ENCODE measurements at regions not wholly inside any gene's neighbourhood (a gene's known extent, or its start where the extent isn't known, plus 50 kb on each side); places are given as distances from the start of the nearest gene placed in this dataset.
"Not testable (repeated sequence)": the region's sequence is repeated elsewhere in the genome, so short reads cannot be mapped to it uniquely, and the experiment has no call there.

GRCh38 chr4:123537906-123538402, 141.4 kb downstream of the SPRY1 start:
- DNase-seq (ENCODE audit: low spot score) = not testable (repeated sequence)

- peak; percentile 29 for DNase-seq (ENCODE audit: low spot score)
Measured at GRCh38 chr4:123545667-123546572, 149.3 kb downstream of the SPRY1 start.

- DNase-seq (ENCODE audit: low spot score) = no peak
Measured at GRCh38 chr4:123546573-123547060, 150.0 kb downstream of the SPRY1 start.

- peak; percentile 53 for DNase-seq (ENCODE audit: low spot score)
Measured at GRCh38 chr4:123547216-123548165, 150.9 kb downstream of the SPRY1 start.

- DNase-seq (ENCODE audit: low spot score) = no peak
Measured at GRCh38 chr4:123553279-123553678, 156.7 kb downstream of the SPRY1 start.

- DNase-seq (ENCODE audit: low spot score) = no peak
Measured at GRCh38 chr4:123553733-123554637, 157.4 kb downstream of the SPRY1 start.

GRCh38 chr4:123554801-123555232, 158.2 kb downstream of the SPRY1 start:
- DNase-seq (ENCODE audit: low spot score) = peak; percentile 12

- DNase-seq (ENCODE audit: low spot score) = peak; percentile 94
Measured at GRCh38 chr4:123555233-123555806, 158.7 kb downstream of the SPRY1 start.

GRCh38 chr4:123555807-123556273, 159.2 kb downstream of the SPRY1 start:
- no peak for DNase-seq (ENCODE audit: low spot score)

- DNase-seq (ENCODE audit: low spot score) = no peak
Measured at GRCh38 chr4:123556526-123556925, 159.9 kb downstream of the SPRY1 start.

- DNase-seq (ENCODE audit: low spot score) = no peak
Measured at GRCh38 chr4:123557857-123558536, 161.4 kb downstream of the SPRY1 start.

- DNase-seq (ENCODE audit: low spot score) = no peak
Measured at GRCh38 chr4:123558865-123559264, 162.3 kb downstream of the SPRY1 start.

- DNase-seq (ENCODE audit: low spot score) = no peak
Measured at GRCh38 chr4:123559955-123560871, 163.6 kb downstream of the SPRY1 start.

- DNase-seq (ENCODE audit: low spot score) = no peak
Measured at GRCh38 chr4:123561525-123561924, 164.9 kb downstream of the SPRY1 start.

GRCh38 chr4:123562994-123563750, 166.6 kb downstream of the SPRY1 start:
- DNase-seq (ENCODE audit: low spot score) = no peak

- DNase-seq (ENCODE audit: low spot score) = peak; percentile 66
Measured at GRCh38 chr4:123564758-123565346, 168.3 kb downstream of the SPRY1 start.

- DNase-seq (ENCODE audit: low spot score) = no peak
Measured at GRCh38 chr4:123568936-123569335, 172.3 kb downstream of the SPRY1 start.

GRCh38 chr4:123569541-123569940, 172.9 kb downstream of the SPRY1 start:
- DNase-seq (ENCODE audit: low spot score) = no peak
